ENCODE measurements at regions not wholly inside any gene's neighbourhood (a gene's known extent, or its start where the extent isn't known, plus 50 kb on each side); places are given as distances from the start of the nearest gene placed in this dataset.
"Not testable (repeated sequence)": the region's sequence is repeated elsewhere in the genome, so short reads cannot be mapped to it uniquely, and the experiment has no call there.

DNA sequence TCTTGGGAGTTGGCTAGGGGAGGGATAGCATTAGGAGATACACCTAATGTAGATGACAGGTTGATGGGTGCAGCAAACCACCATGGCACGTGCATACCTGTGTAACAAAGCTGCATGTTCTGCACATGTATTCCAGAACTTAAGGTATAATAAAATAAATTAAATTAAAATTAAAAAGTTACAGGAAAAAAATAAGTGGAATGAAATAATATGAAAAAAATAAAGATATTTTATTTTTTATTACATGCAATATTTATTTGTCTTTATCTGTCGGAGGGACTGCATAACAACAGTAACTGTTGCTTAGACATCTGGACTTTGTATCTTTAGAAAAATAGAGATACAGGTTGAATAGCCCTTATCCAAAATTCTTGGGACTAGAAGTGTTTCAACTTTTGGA, 597.4 kb upstream of the CCDC179 start:
- no peak overlapping the region for H3K4me3 ChIP-seq (ENCODE audit: low read length in 2 of 2)
- H3K9me3 ChIP-seq (ENCODE audit: control insufficient read depth in 2 of 2, low read length in 2 of 2), result no peaks in the 10 kb centered on the region
- no peaks in the 10 kb centered on the region for H3K36me3 ChIP-seq (ENCODE audit: control insufficient read depth in 2 of 2, insufficient read depth in 2 of 2, low read length in 2 of 2)
- no peak overlapping the region for H3K27ac ChIP-seq (ENCODE audit: low read length)
- no peak overlapping the region for H3K9ac ChIP-seq (ENCODE audit: low read length in 2 of 2)
- no peaks in the 10 kb centered on the region for H3K4me1 ChIP-seq (ENCODE audit: control insufficient read depth, insufficient read depth, low read length)
- H3K27me3 ChIP-seq (ENCODE audit: control insufficient read depth in 1 of 2, insufficient read depth in 2 of 2, low read length in 2 of 2), result no peaks in the 10 kb centered on the region

DNA sequence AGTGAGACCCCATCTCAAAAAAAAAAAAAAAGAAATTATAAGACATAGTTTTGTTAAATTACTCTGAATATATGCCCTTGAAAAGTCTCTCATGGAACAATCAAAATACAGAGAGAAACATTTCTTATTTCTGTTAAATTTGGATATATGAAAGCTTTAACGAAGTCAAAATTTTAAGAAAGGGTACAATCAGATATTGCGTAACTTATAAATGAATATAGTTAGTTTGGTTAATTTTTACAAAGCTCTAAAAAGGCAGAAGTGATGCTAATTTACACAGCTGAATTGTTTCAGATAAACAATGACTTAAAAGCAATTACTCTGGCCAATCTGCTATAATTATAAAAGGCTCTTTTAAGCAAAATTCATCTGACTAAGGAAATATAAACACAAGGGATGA, 611.6 kb upstream of the CCDC179 start:
- Histone ChIP-seq H3K9ac (ENCODE audit: low read length in 2 of 2) (no peak overlapping the region), H3K27me3 (ENCODE audit: control insufficient read depth in 1 of 2, insufficient read depth in 2 of 2, low read length in 2 of 2) (no peaks in the 10 kb centered on the region), H3K36me3 (ENCODE audit: control insufficient read depth in 2 of 2, insufficient read depth in 2 of 2, low read length in 2 of 2) (no peaks in the 10 kb centered on the region), H3K4me3 (ENCODE audit: low read length in 2 of 2) (no peak overlapping the region), H3K27ac (ENCODE audit: low read length) (no peak overlapping the region), H3K9me3 (ENCODE audit: control insufficient read depth in 2 of 2, low read length in 2 of 2) (no peaks in the 10 kb centered on the region), H3K4me1 (ENCODE audit: control insufficient read depth, insufficient read depth, low read length) (no peaks in the 10 kb centered on the region)

DNA sequence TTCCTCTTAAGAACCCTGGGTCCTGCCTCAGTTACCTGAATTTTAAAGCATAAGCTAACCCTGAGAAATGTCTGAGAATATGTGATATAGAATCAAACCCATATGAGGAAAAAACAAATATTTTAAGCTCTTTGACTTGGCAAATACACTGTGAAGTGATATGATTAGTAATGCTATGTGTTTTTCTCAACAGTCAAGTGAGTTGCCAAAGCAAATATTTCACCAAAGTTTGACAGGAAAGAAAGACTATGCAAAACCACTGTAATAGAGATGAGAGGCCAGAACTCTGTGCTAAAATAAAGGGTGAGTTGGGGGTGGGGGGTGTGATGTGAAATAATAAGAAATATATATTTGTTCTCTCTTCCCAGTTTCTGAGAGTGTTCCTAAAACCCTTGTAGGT, 613.5 kb upstream of the CCDC179 start:
- no peaks in the 10 kb centered on the region for H3K4me1 ChIP-seq (ENCODE audit: control insufficient read depth, insufficient read depth, low read length)
- no peaks in the 10 kb centered on the region for H3K27me3 ChIP-seq (ENCODE audit: control insufficient read depth in 1 of 2, insufficient read depth in 2 of 2, low read length in 2 of 2)
- no peak overlapping the region for H3K27ac ChIP-seq (ENCODE audit: low read length)
- H3K36me3 ChIP-seq (ENCODE audit: control insufficient read depth in 2 of 2, insufficient read depth in 2 of 2, low read length in 2 of 2), result no peaks in the 10 kb centered on the region
- no peak overlapping the region for H3K9ac ChIP-seq (ENCODE audit: low read length in 2 of 2)
- H3K4me3 ChIP-seq (ENCODE audit: low read length in 2 of 2), result no peak overlapping the region
- H3K9me3 ChIP-seq (ENCODE audit: control insufficient read depth in 2 of 2, low read length in 2 of 2), result no peaks in the 10 kb centered on the region

DNA sequence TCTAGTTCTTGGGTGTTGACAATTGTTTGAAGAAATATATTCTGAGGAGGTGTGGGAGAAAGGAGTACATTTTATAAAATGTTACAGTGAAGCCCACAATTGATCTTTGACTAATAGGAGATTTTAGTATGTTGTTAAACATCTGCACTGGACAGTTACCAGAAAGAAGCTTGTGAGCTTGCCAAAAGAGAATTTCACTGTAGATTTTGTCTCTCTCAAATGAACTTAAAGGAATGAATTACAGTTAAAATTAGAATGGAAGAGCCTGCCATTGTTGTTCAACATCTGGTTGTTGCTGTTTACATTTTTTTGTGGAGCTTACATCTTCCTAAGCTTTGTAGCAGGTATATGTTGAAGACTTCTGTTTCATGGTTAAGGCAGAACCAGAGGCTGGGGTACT, 620.5 kb upstream of the CCDC179 start:
- no peaks in the 10 kb centered on the region for H3K4me1 ChIP-seq (ENCODE audit: control insufficient read depth, insufficient read depth, low read length)
- H3K4me3 ChIP-seq (ENCODE audit: low read length in 2 of 2), result no peak overlapping the region
- H3K27me3 ChIP-seq (ENCODE audit: control insufficient read depth in 1 of 2, insufficient read depth in 2 of 2, low read length in 2 of 2), result no peaks in the 10 kb centered on the region
- H3K36me3 ChIP-seq (ENCODE audit: control insufficient read depth in 2 of 2, insufficient read depth in 2 of 2, low read length in 2 of 2), result no peaks in the 10 kb centered on the region
- no peak overlapping the region for H3K27ac ChIP-seq (ENCODE audit: low read length)
- no peaks in the 10 kb centered on the region for H3K9me3 ChIP-seq (ENCODE audit: control insufficient read depth in 2 of 2, low read length in 2 of 2)
- H3K9ac ChIP-seq (ENCODE audit: low read length in 2 of 2), result no peak overlapping the region

DNA sequence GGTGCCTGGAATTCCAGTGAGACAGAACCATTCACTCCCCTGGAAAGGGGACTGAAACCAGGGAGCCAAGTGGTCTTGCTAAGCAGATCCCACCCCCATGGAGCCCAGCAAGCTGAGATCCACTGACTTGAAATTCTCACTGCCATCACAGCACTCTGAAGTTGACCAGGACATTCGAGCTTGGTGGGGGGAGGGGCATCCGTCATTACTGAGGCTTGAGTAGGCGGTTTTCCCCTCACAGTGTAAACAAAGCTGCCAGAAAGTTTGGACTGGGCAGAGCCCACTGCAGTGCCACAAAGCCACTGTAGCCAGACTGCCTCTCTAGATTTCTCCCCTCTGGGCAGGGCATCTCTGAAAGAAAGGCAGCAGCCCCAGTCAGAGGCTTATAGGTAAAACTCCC, 623.9 kb upstream of the CCDC179 start:
- H3K4me1 ChIP-seq (ENCODE audit: control insufficient read depth, insufficient read depth, low read length); H3K27me3 ChIP-seq (ENCODE audit: control insufficient read depth in 1 of 2, insufficient read depth in 2 of 2, low read length in 2 of 2); H3K36me3 ChIP-seq (ENCODE audit: control insufficient read depth in 2 of 2, insufficient read depth in 2 of 2, low read length in 2 of 2); H3K4me3 ChIP-seq (ENCODE audit: low read length in 2 of 2); H3K9ac ChIP-seq (ENCODE audit: low read length in 2 of 2); H3K27ac ChIP-seq (ENCODE audit: low read length); H3K9me3 ChIP-seq (ENCODE audit: control insufficient read depth in 2 of 2, low read length in 2 of 2): not testable (repeated sequence)

DNA sequence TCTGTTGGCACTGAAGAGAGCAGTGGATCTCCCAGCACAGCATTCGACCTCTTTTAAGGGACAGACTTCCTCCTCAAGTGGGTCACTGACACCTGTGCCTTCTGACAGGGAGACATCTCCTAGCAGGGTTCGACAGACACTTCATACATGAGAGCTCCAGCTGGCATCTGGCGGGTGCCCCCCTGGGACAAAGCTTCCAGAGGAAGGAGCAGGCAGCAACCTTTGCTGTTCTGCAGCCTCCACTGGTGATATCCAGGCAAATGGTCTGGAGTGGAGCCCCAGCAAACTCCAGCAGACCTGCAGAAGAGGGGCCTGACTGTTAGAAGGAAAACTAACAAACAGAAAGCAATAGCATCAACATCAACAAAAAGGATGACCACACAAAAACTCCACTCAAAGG, 624.3 kb upstream of the CCDC179 start:
- H3K27ac ChIP-seq (ENCODE audit: low read length); H3K9ac ChIP-seq (ENCODE audit: low read length in 2 of 2); H3K4me1 ChIP-seq (ENCODE audit: control insufficient read depth, insufficient read depth, low read length); H3K9me3 ChIP-seq (ENCODE audit: control insufficient read depth in 2 of 2, low read length in 2 of 2); H3K4me3 ChIP-seq (ENCODE audit: low read length in 2 of 2); H3K27me3 ChIP-seq (ENCODE audit: control insufficient read depth in 1 of 2, insufficient read depth in 2 of 2, low read length in 2 of 2); H3K36me3 ChIP-seq (ENCODE audit: control insufficient read depth in 2 of 2, insufficient read depth in 2 of 2, low read length in 2 of 2): not testable (repeated sequence)

DNA sequence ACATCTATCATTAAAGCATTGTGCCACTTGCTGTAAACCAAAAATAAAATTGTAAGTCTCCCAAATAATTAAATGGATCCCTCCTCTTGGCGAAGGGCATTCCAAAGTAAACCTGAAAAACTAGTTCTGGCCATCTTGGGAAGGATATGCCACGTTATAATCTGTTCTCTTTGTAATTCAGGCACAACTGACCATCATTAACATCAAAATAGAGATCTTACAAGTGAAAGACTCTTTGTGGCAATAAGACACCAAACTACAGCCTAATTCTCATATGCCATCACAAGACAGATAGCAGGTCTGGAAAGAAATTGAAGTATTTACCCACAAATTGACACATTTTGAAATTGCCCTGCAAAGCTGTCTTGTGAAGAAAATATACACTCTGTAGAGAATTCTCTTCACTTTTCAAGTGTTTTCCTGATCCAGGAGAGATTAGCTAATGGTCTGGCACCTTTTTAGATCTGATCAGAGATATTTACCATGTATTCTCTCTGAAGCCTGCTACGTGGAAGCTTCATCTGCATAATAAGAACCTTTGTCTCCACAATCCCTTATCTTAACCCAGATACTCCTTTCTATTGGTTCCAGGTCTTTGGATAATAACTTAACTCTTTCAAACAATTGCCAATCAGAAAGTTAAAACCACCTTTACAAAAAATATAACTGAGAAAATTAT, 630.4 kb upstream of the CCDC179 start:
- no peaks in the 10 kb centered on the region for H3K36me3 ChIP-seq (ENCODE audit: control insufficient read depth in 2 of 2, insufficient read depth in 2 of 2, low read length in 2 of 2)
- H3K9ac ChIP-seq (ENCODE audit: low read length in 2 of 2), result no peak overlapping the region
- no peaks in the 10 kb centered on the region for H3K27me3 ChIP-seq (ENCODE audit: control insufficient read depth in 1 of 2, insufficient read depth in 2 of 2, low read length in 2 of 2)
- H3K4me3 ChIP-seq (ENCODE audit: low read length in 2 of 2), result no peak overlapping the region
- H3K9me3 ChIP-seq (ENCODE audit: control insufficient read depth in 2 of 2, low read length in 2 of 2), result no peaks in the 10 kb centered on the region
- H3K4me1 ChIP-seq (ENCODE audit: control insufficient read depth, insufficient read depth, low read length), result no peaks in the 10 kb centered on the region
- no peak overlapping the region for H3K27ac ChIP-seq (ENCODE audit: low read length)

DNA sequence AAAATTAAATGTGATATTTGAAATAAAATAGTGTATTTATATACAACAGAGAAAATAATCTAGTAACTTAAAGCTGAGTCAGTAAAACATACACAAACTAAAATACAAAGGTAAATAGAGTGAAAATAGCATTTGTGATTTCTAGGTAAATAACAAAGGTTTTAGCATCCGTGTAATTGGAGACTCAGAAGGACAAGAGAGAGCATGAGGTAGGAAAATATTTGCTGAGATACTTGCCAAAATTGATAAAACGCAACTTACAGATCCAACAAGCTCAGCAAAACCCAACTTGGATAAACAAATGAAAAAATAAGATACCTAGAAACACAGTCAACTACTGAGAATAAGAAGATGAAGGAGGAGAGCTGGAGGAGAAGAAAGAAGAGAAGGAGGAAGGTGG, 634.7 kb upstream of the CCDC179 start:
- no peaks in the 10 kb centered on the region for H3K4me1 ChIP-seq (ENCODE audit: control insufficient read depth, insufficient read depth, low read length)
- H3K36me3 ChIP-seq (ENCODE audit: control insufficient read depth in 2 of 2, insufficient read depth in 2 of 2, low read length in 2 of 2), result no peaks in the 10 kb centered on the region
- H3K9ac ChIP-seq (ENCODE audit: low read length in 2 of 2), result no peak overlapping the region
- no peaks in the 10 kb centered on the region for H3K27me3 ChIP-seq (ENCODE audit: control insufficient read depth in 1 of 2, insufficient read depth in 2 of 2, low read length in 2 of 2)
- no peak overlapping the region for H3K4me3 ChIP-seq (ENCODE audit: low read length in 2 of 2)
- H3K27ac ChIP-seq (ENCODE audit: low read length), result no peak overlapping the region
- no peaks in the 10 kb centered on the region for H3K9me3 ChIP-seq (ENCODE audit: control insufficient read depth in 2 of 2, low read length in 2 of 2)

DNA sequence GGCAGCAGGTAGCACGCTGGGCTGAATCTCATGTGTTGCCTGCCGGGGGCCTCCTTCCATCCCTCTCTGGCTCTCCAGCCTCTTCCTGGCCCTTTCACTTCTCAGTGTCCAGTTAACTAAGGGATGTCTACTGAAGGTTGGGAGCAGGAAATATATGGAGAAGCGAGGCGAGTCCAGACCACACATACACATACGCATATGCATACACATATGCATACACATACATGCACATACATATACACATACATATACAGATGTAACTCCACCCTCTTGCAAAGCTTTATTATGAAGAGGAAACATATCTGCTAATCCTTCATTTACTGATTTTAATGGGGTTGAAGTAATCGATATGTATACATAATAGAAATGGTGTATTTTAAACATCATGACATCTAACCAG, 636.1 kb upstream of the CCDC179 start:
- H3K4me1 ChIP-seq (ENCODE audit: control insufficient read depth, insufficient read depth, low read length), result no peaks in the 10 kb centered on the region
- no peak overlapping the region for H3K9ac ChIP-seq (ENCODE audit: low read length in 2 of 2)
- no peak overlapping the region for H3K27ac ChIP-seq (ENCODE audit: low read length)
- no peak overlapping the region for H3K4me3 ChIP-seq (ENCODE audit: low read length in 2 of 2)
- H3K9me3 ChIP-seq (ENCODE audit: control insufficient read depth in 2 of 2, low read length in 2 of 2), result no peaks in the 10 kb centered on the region
- no peaks in the 10 kb centered on the region for H3K36me3 ChIP-seq (ENCODE audit: control insufficient read depth in 2 of 2, insufficient read depth in 2 of 2, low read length in 2 of 2)
- no peaks in the 10 kb centered on the region for H3K27me3 ChIP-seq (ENCODE audit: control insufficient read depth in 1 of 2, insufficient read depth in 2 of 2, low read length in 2 of 2)

DNA sequence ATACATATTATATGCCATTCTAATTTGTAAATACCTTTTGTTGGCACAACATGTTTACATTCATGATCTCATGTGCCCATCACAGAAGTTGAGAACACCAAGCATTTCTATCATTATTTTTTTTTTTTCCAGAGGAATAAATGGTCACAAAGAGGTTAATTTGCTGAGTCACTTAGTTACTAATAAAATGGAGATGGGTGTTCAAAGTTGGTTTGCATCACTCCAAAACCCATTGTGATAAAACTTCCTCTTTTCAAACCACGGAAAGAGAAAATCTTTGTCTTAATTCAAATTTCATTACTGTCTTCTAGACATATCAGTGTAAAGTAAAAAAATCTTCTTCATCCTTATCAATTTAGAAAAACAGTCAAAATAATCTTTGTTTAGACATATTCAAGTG, 636.8 kb upstream of the CCDC179 start:
- H3K27ac ChIP-seq (ENCODE audit: low read length), result no peak overlapping the region
- no peaks in the 10 kb centered on the region for H3K4me1 ChIP-seq (ENCODE audit: control insufficient read depth, insufficient read depth, low read length)
- H3K9me3 ChIP-seq (ENCODE audit: control insufficient read depth in 2 of 2, low read length in 2 of 2), result no peaks in the 10 kb centered on the region
- no peak overlapping the region for H3K9ac ChIP-seq (ENCODE audit: low read length in 2 of 2)
- H3K36me3 ChIP-seq (ENCODE audit: control insufficient read depth in 2 of 2, insufficient read depth in 2 of 2, low read length in 2 of 2), result no peaks in the 10 kb centered on the region
- H3K27me3 ChIP-seq (ENCODE audit: control insufficient read depth in 1 of 2, insufficient read depth in 2 of 2, low read length in 2 of 2), result no peaks in the 10 kb centered on the region
- H3K4me3 ChIP-seq (ENCODE audit: low read length in 2 of 2), result no peak overlapping the region

DNA sequence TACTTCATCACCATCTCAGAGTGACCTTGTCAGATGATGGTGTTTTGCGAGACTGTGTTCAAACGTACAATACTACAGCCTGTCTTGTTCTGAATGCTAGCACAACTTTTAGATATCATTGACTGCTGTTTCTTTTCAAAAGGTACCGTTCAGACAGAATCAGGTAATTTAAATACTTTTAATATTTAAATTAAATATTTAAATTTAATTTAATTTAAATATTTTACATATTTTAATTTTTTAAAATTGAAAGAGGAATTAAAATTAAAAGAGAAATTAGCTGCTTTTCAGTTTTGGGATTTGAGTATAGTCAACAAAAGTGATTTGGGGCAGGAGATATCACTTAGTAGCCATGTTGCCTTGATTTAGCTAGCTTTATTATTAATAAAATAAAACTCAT, 642.1 kb upstream of the CCDC179 start:
- Histone ChIP-seq H3K4me3 (ENCODE audit: low read length in 2 of 2) (no peak overlapping the region), H3K9me3 (ENCODE audit: control insufficient read depth in 2 of 2, low read length in 2 of 2) (no peaks in the 10 kb centered on the region), H3K36me3 (ENCODE audit: control insufficient read depth in 2 of 2, insufficient read depth in 2 of 2, low read length in 2 of 2) (no peaks in the 10 kb centered on the region), H3K4me1 (ENCODE audit: control insufficient read depth, insufficient read depth, low read length) (no peaks in the 10 kb centered on the region), H3K27ac (ENCODE audit: low read length) (no peak overlapping the region), H3K27me3 (ENCODE audit: control insufficient read depth in 1 of 2, insufficient read depth in 2 of 2, low read length in 2 of 2) (no peaks in the 10 kb centered on the region), H3K9ac (ENCODE audit: low read length in 2 of 2) (no peak overlapping the region)

Measured in stomach smooth muscle (tissue), 2 donors.